HEK293 (cell line): ENCODE measurements at regions not wholly inside any gene's neighbourhood (a gene's known extent, or its start where the extent isn't known, plus 50 kb on each side); places are given as distances from the start of the nearest gene placed in this dataset.

Experiments used
- CTCF ChIP-seq: fragments of 450-650 bp; formaldehyde crosslinking; IDR thresholded peaks from 2 replicates; pipeline ENCODE4 v1.5.1; 2016; ENCODE audit warnings: missing biosample characterization, missing genetic modification characterization
- ELK4 ChIP-seq: IDR thresholded peaks from 2 replicates; pipeline ENCODE4 v1.6.1; 2011; ENCODE audit warnings: mild to moderate bottlenecking, low read depth, low read length, borderline replicate concordance
- YY1 ChIP-seq: fragments of 450-650 bp; formaldehyde crosslinking; IDR thresholded peaks from 2 replicates; pipeline ENCODE4 v1.5.1; 2018; ENCODE audit warnings: missing biosample characterization, missing genetic modification characterization
- ZNF157 ChIP-seq: fragments of 450-650 bp; formaldehyde crosslinking; IDR thresholded peaks from 2 replicates; pipeline ENCODE4 v1.5.1; 2016; ENCODE audit warnings: missing biosample characterization, missing genetic modification characterization
- ZNF211 ChIP-seq: fragments of 450-650 bp; formaldehyde crosslinking; IDR thresholded peaks from 2 replicates; pipeline ENCODE4 v1.5.1; 2016; ENCODE audit warnings: low read depth, missing biosample characterization, missing genetic modification characterization
- ZNF292 ChIP-seq: fragments of 450-650 bp; formaldehyde crosslinking; IDR thresholded peaks from 2 replicates; pipeline ENCODE4 v1.5.1; 2016; ENCODE audit warnings: low read depth, missing biosample characterization, missing genetic modification characterization, borderline replicate concordance
- ZNF596 ChIP-seq: fragments of 450-650 bp; IDR thresholded peaks from 2 replicates; pipeline ENCODE4 v1.5.0; 2018; ENCODE audit warnings: missing biosample characterization, mild to moderate bottlenecking, missing genetic modification characterization, moderate library complexity
- ZNF776 ChIP-seq: fragments of 450-650 bp; formaldehyde crosslinking; IDR thresholded peaks from 2 replicates; pipeline ENCODE4 v1.5.0; 2017; ENCODE audit warnings: missing biosample characterization, missing genetic modification characterization, borderline replicate concordance
- TF ChIP-seq, protein P1 (sequence below): fragments of 450-650 bp; formaldehyde crosslinking; IDR thresholded peaks from 2 replicates; pipeline ENCODE4 v1.5.1; 2016; ENCODE audit warnings: missing biosample characterization, missing genetic modification characterization, borderline replicate concordance
- TF ChIP-seq, protein P2 (sequence below): sonication (generic); formaldehyde crosslinking; IDR thresholded peaks from 2 replicates; pipeline ENCODE4 v1.8.1; 2022; ENCODE audit warnings: mild to moderate bottlenecking, moderate library complexity, missing genetic modification reagents
- TF ChIP-seq, protein P3 (sequence below): fragments of 450-650 bp; formaldehyde crosslinking; IDR thresholded peaks from 2 replicates; pipeline ENCODE4 v1.5.1; 2017; ENCODE audit warnings: missing biosample characterization, missing genetic modification characterization

DNA sequence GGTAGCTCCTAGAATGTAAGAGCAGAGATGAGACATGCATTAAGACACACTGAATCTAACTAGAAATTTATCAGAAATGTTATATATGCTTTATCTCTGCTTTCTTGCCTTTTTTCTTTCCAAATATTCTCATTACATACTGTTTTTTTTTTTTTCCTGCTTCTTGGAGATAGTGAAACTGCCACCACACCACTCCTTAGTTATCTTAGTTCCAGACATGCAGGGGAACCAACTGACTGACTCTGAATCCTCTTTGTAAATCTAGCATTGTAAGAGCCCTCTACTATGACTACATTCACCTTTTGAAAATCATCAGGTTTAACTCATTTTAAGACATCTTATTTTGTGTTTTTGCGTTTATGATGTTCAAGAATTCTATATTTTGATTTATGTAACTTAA, 181.3 kb upstream of the ST8SIA4 start:
- TF ChIP-seq YY1 (tag by site-specific recombination) (no peak), ELK4 (no peak), CTCF (no peak), ZNF157 (tag by site-specific recombination) (no peak), ZNF776 (tag by site-specific recombination) (no peak), ZNF292 (tag by site-specific recombination) (no peak), ZNF211 (tag by site-specific recombination) (no peak), ZNF596 (no peak)
- TF ChIP-seq, protein P1, sequence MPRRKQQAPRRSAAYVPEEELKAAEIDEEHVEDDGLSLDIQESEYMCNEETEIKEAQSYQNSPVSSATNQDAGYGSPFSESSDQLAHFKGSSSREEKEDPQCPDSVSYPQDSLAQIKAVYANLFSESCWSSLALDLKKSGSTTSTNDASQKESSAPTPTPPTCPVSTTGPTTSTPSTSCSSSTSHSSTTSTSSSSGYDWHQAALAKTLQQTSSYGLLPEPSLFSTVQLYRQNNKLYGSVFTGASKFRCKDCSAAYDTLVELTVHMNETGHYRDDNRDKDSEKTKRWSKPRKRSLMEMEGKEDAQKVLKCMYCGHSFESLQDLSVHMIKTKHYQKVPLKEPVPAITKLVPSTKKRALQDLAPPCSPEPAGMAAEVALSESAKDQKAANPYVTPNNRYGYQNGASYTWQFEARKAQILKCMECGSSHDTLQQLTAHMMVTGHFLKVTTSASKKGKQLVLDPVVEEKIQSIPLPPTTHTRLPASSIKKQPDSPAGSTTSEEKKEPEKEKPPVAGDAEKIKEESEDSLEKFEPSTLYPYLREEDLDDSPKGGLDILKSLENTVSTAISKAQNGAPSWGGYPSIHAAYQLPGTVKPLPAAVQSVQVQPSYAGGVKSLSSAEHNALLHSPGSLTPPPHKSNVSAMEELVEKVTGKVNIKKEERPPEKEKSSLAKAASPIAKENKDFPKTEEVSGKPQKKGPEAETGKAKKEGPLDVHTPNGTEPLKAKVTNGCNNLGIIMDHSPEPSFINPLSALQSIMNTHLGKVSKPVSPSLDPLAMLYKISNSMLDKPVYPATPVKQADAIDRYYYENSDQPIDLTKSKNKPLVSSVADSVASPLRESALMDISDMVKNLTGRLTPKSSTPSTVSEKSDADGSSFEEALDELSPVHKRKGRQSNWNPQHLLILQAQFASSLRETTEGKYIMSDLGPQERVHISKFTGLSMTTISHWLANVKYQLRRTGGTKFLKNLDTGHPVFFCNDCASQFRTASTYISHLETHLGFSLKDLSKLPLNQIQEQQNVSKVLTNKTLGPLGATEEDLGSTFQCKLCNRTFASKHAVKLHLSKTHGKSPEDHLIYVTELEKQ (tag by site-specific recombination): no peak
- TF ChIP-seq, protein P2, sequence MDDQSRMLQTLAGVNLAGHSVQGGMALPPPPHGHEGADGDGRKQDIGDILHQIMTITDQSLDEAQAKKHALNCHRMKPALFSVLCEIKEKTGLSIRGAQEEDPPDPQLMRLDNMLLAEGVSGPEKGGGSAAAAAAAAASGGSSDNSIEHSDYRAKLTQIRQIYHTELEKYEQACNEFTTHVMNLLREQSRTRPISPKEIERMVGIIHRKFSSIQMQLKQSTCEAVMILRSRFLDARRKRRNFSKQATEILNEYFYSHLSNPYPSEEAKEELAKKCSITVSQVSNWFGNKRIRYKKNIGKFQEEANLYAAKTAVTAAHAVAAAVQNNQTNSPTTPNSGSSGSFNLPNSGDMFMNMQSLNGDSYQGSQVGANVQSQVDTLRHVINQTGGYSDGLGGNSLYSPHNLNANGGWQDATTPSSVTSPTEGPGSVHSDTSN (CRISPR knock-in tag): no peak
- TF ChIP-seq, protein P3, sequence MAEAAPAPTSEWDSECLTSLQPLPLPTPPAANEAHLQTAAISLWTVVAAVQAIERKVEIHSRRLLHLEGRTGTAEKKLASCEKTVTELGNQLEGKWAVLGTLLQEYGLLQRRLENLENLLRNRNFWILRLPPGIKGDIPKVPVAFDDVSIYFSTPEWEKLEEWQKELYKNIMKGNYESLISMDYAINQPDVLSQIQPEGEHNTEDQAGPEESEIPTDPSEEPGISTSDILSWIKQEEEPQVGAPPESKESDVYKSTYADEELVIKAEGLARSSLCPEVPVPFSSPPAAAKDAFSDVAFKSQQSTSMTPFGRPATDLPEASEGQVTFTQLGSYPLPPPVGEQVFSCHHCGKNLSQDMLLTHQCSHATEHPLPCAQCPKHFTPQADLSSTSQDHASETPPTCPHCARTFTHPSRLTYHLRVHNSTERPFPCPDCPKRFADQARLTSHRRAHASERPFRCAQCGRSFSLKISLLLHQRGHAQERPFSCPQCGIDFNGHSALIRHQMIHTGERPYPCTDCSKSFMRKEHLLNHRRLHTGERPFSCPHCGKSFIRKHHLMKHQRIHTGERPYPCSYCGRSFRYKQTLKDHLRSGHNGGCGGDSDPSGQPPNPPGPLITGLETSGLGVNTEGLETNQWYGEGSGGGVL (tag by site-specific recombination): no peak
